WTC11 (cell line): ENCODE measurements at regions not wholly inside any gene's neighbourhood (a gene's known extent, or its start where the extent isn't known, plus 50 kb on each side); places are given as distances from the start of the nearest gene placed in this dataset.

Experiments used
- ATAC-seq: fragments of 200-7000 bp; cut with Tn5 transposase; 2 replicates; pipeline ENCODE4 v1.10.0; 2021; ENCODE audit warnings: mild to moderate bottlenecking, moderate library complexity
- CTCF ChIA-PET: fragments of 300-600 bp; sonication (Branson Sonifier 250); formaldehyde crosslinking; loops from one replicate; lab custom pipeline; 2021; ENCODE audit warnings: antibody characterized with exemption; lab: Charles Lee
- POLR2A ChIA-PET: fragments of 350-600 bp; sonication (Branson Sonifier 250); formaldehyde crosslinking; loops from one replicate; lab custom pipeline; 2021; ENCODE audit warnings: antibody characterized with exemption; lab: Charles Lee
- DNase-seq: peaks from one replicate; pipeline ENCODE4 v3.0.0; 2021; ENCODE audit warnings: low spot score
- H3K27ac Mint-ChIP-seq: 2 replicates; pipeline ENCODE4 v1.8.0; 2021; ENCODE audit warnings: mixed read lengths
- H3K27me3 Mint-ChIP-seq: 2 replicates; pipeline ENCODE4 v1.8.0; 2021; ENCODE audit warnings: low read depth, mild to moderate bottlenecking, moderate library complexity, mixed read lengths
- H3K36me3 Mint-ChIP-seq: 2 replicates; pipeline ENCODE4 v1.8.0; 2021; ENCODE audit warnings: mixed read lengths
- H3K4me1 Mint-ChIP-seq: 2 replicates; pipeline ENCODE4 v1.8.0; 2022; ENCODE audit warnings: mixed read lengths
- H3K4me3 Mint-ChIP-seq: 2 replicates; pipeline ENCODE4 v1.8.0; 2021; ENCODE audit warnings: mild to moderate bottlenecking, moderate library complexity, mixed read lengths
- H3K9me3 Mint-ChIP-seq: 2 replicates; pipeline ENCODE4 v1.8.0; 2021; ENCODE audit warnings: mixed read lengths
- ELF4 ChIP-seq: sonication (generic); formaldehyde crosslinking; IDR thresholded peaks from 2 replicates; pipeline ENCODE4 v1.8.1; 2022; ENCODE audit warnings: low read depth, mild to moderate bottlenecking, moderate library complexity, missing genetic modification reagents
- FOXK1 ChIP-seq: sonication (generic); formaldehyde crosslinking; IDR thresholded peaks from 2 replicates; pipeline ENCODE4 v1.8.0; 2022; ENCODE audit warnings: mild to moderate bottlenecking, moderate library complexity, missing genetic modification reagents
- HMGA2 ChIP-seq: fragments of 250-450 bp; sonication (Bioruptor Pico); IDR thresholded peaks from 2 replicates; pipeline ENCODE4 v1.4.0; 2021; ENCODE audit warnings: mild to moderate bottlenecking, moderate library complexity
- JUN ChIP-seq: sonication (generic); formaldehyde crosslinking; IDR thresholded peaks from 2 replicates; pipeline ENCODE4 v1.8.0; 2023; ENCODE audit warnings: mild to moderate bottlenecking, missing genetic modification reagents
- NR1H2 ChIP-seq: sonication (generic); formaldehyde crosslinking; IDR thresholded peaks from 2 replicates; pipeline ENCODE4 v1.9.0; 2021; ENCODE audit warnings: mild to moderate bottlenecking, moderate library complexity, missing genetic modification reagents
- NR2C2 ChIP-seq: sonication (generic); formaldehyde crosslinking; IDR thresholded peaks from 2 replicates; pipeline ENCODE4 v1.8.0; 2022; ENCODE audit warnings: mild to moderate bottlenecking, missing genetic modification reagents
- NR3C1 ChIP-seq: sonication (generic); formaldehyde crosslinking; conservative IDR thresholded peaks from 2 replicates; pipeline ENCODE4 v1.8.1; 2023; ENCODE audit warnings: low read depth, mild to moderate bottlenecking, missing genetic modification reagents
- PRRX2 ChIP-seq: fragments of 250-450 bp; sonication (Bioruptor Pico); IDR thresholded peaks from 2 replicates; pipeline ENCODE4 v1.8.0; 2021; ENCODE audit warnings: mild to moderate bottlenecking
- RORB ChIP-seq: fragments of 250-450 bp; sonication (Bioruptor Pico); IDR thresholded peaks from 2 replicates; pipeline ENCODE4 v1.9.0; 2021; ENCODE audit warnings: mild to moderate bottlenecking
- SMAD3 ChIP-seq: sonication (generic); formaldehyde crosslinking; IDR thresholded peaks from 2 replicates; pipeline ENCODE4 v1.8.0; 2022; ENCODE audit warnings: missing genetic modification reagents, mild to moderate bottlenecking, borderline replicate concordance
- SOX15 ChIP-seq: fragments of 250-450 bp; sonication (Bioruptor Pico); IDR thresholded peaks from 2 replicates; pipeline ENCODE4 v1.9.0; 2021; ENCODE audit warnings: mild to moderate bottlenecking
- TCF7 ChIP-seq: sonication (generic); formaldehyde crosslinking; IDR thresholded peaks from 2 replicates; pipeline ENCODE4 v1.8.0; 2022; ENCODE audit warnings: mild to moderate bottlenecking, low read depth, missing genetic modification reagents, moderate library complexity
- ZBTB21 ChIP-seq: sonication (generic); formaldehyde crosslinking; IDR thresholded peaks from 2 replicates; pipeline ENCODE4 v1.8.1; 2023; ENCODE audit warnings: mild to moderate bottlenecking, missing genetic modification reagents, borderline replicate concordance
- ZNF138 ChIP-seq: sonication (generic); formaldehyde crosslinking; conservative IDR thresholded peaks from 2 replicates; pipeline ENCODE4 v1.8.1; 2022; ENCODE audit warnings: mild to moderate bottlenecking, moderate library complexity, missing genetic modification reagents
- ZNF232 ChIP-seq: sonication (generic); formaldehyde crosslinking; IDR thresholded peaks from 2 replicates; pipeline ENCODE4 v1.8.0; 2022; ENCODE audit warnings: mild to moderate bottlenecking, missing genetic modification reagents
- ZNF396 ChIP-seq: fragments of 250-450 bp; sonication (Bioruptor Pico); IDR thresholded peaks from 2 replicates; pipeline ENCODE4 v1.8.0; 2021; ENCODE audit warnings: mild to moderate bottlenecking, moderate library complexity, borderline replicate concordance
- ZNF416 ChIP-seq: fragments of 250-450 bp; sonication (Bioruptor Pico); IDR thresholded peaks from 2 replicates; pipeline ENCODE4 v1.9.0; 2021; ENCODE audit warnings: mild to moderate bottlenecking, inconsistent platforms
- TF ChIP-seq, protein P1 (sequence below): sonication (generic); formaldehyde crosslinking; IDR thresholded peaks from 2 replicates; pipeline ENCODE4 v1.8.1; 2023; ENCODE audit warnings: mild to moderate bottlenecking, missing genetic modification reagents
- TF ChIP-seq, protein P2 (sequence below): fragments of 250-450 bp; sonication (Bioruptor Pico); IDR thresholded peaks from 2 replicates; pipeline ENCODE4 v1.8.0; 2021; ENCODE audit warnings: mild to moderate bottlenecking
- TF ChIP-seq, protein P3 (sequence below): sonication (generic); formaldehyde crosslinking; IDR thresholded peaks from 2 replicates; pipeline ENCODE4 v1.8.0; 2023; ENCODE audit warnings: missing genetic modification reagents
- TF ChIP-seq, protein P4 (sequence below): sonication (generic); formaldehyde crosslinking; conservative IDR thresholded peaks from 2 replicates; pipeline ENCODE4 v1.8.1; 2023; ENCODE audit warnings: mild to moderate bottlenecking, low read depth, missing genetic modification reagents, moderate library complexity
- TF ChIP-seq, protein P5 (sequence below): sonication (generic); formaldehyde crosslinking; IDR thresholded peaks from 2 replicates; pipeline ENCODE4 v1.8.0; 2022; ENCODE audit warnings: missing genetic modification reagents
- TF ChIP-seq, protein P6 (sequence below): fragments of 250-450 bp; sonication (Bioruptor Pico); IDR thresholded peaks from 2 replicates; pipeline ENCODE4 v2.1.2; 2022; ENCODE audit warnings: mild to moderate bottlenecking, moderate library complexity
- TF ChIP-seq, protein P7 (sequence below): sonication (generic); formaldehyde crosslinking; IDR thresholded peaks from 2 replicates; pipeline ENCODE4 v1.8.0; 2022; ENCODE audit warnings: mild to moderate bottlenecking, missing genetic modification reagents
- TF ChIP-seq, protein P8 (sequence below): fragments of 250-450 bp; sonication (Bioruptor Pico); IDR thresholded peaks from 2 replicates; pipeline ENCODE4 v1.9.0; 2021; ENCODE audit warnings: moderate library complexity, mild to moderate bottlenecking, inconsistent platforms, borderline replicate concordance
- TF ChIP-seq, protein P9 (sequence below): sonication (generic); formaldehyde crosslinking; IDR thresholded peaks from 2 replicates; pipeline ENCODE4 v1.8.1; 2023; ENCODE audit warnings: mild to moderate bottlenecking, missing genetic modification reagents, moderate library complexity

DNA sequence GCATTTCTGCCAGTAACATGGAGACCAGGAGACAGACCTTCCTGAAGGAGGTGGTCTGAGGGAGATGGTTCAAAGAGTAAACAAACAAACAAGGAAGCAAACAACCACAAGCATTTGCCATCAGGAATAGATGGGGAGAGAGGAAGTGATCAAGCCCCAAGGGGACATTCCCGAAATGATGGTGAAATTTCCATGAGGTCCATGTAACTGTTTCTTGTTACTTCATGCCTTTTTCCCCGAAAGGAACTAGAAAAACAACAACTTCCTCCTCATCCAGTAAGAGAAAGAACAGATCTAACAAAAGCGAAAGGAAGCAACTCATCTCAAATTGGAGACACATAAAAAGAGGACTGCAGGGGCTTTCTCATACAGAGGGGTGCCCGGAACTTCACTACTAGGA is 152.5 kb upstream of the ZNF32 start (continued):
- TF ChIP-seq ZNF416 (CRISPR knock-in tag) (no peak), FOXK1 (no peak), RORB (CRISPR knock-in tag) (no peak), SOX15 (CRISPR knock-in tag) (no peak), TCF7 (CRISPR knock-in tag) (no peak), PRRX2 (CRISPR knock-in tag) (no peak), ELF4 (CRISPR knock-in tag) (no peak), ZNF138 (CRISPR knock-in tag) (no peak), SMAD3 (CRISPR knock-in tag) (no peak), NR1H2 (no peak)
- TF ChIP-seq, protein P1, sequence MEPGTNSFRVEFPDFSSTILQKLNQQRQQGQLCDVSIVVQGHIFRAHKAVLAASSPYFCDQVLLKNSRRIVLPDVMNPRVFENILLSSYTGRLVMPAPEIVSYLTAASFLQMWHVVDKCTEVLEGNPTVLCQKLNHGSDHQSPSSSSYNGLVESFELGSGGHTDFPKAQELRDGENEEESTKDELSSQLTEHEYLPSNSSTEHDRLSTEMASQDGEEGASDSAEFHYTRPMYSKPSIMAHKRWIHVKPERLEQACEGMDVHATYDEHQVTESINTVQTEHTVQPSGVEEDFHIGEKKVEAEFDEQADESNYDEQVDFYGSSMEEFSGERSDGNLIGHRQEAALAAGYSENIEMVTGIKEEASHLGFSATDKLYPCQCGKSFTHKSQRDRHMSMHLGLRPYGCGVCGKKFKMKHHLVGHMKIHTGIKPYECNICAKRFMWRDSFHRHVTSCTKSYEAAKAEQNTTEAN (CRISPR knock-in tag) = no peak
- TF ChIP-seq, protein P2, sequence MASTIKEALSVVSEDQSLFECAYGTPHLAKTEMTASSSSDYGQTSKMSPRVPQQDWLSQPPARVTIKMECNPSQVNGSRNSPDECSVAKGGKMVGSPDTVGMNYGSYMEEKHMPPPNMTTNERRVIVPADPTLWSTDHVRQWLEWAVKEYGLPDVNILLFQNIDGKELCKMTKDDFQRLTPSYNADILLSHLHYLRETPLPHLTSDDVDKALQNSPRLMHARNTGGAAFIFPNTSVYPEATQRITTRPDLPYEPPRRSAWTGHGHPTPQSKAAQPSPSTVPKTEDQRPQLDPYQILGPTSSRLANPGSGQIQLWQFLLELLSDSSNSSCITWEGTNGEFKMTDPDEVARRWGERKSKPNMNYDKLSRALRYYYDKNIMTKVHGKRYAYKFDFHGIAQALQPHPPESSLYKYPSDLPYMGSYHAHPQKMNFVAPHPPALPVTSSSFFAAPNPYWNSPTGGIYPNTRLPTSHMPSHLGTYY (CRISPR knock-in tag) = no peak
- TF ChIP-seq, protein P3, sequence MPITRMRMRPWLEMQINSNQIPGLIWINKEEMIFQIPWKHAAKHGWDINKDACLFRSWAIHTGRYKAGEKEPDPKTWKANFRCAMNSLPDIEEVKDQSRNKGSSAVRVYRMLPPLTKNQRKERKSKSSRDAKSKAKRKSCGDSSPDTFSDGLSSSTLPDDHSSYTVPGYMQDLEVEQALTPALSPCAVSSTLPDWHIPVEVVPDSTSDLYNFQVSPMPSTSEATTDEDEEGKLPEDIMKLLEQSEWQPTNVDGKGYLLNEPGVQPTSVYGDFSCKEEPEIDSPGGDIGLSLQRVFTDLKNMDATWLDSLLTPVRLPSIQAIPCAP (CRISPR knock-in tag) = no peak

DNA sequence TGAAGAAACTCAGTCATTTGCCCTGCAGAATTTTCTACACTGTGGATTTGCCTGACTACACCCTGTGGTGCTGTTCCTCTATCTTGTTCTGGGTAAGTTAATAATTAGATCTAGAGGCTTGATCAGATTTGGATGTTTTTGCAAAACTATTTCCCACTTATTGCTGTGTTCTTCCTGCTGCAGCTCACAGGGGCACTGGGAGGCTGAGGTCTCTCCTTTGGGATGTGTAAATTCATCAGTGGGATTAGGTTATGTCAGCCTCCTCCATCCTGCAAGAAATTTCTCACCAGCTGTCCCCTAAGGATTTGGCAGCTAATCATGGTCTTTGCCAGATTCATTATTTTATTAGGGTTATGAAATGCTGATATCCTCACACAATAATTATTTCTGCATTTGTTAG is 148.1 kb upstream of the ZNF32 start:
- CTCF ChIA-PET = no interaction called here
- Mint-ChIP-seq H3K27ac (no peak overlapping the region), H3K4me3 (no peak overlapping the region), H3K36me3 (no peaks in the 10 kb centered on the region), H3K4me1 (no peaks in the 10 kb centered on the region), H3K27me3 (no peaks in the 10 kb centered on the region), H3K9me3 (no peaks in the 10 kb centered on the region)
- POLR2A ChIA-PET = interaction anchor here (0.7 kb wide), 1 partner anchor 12 kb away, joined by 4 read pairs; no protein-coding TSS in a partner anchor
- ATAC-seq (no peak), DNase-seq (no peak)
- TF ChIP-seq NR2C2 (no peak), ZNF232 (no peak), NR3C1 (no peak), ZNF396 (CRISPR knock-in tag) (no peak), JUN (CRISPR knock-in tag) (no peak), HMGA2 (CRISPR knock-in tag) (no peak), SOX15 (CRISPR knock-in tag) (no peak), ZBTB21 (CRISPR knock-in tag) (no peak), ZNF138 (CRISPR knock-in tag) (no peak)
- TF ChIP-seq, protein P4, sequence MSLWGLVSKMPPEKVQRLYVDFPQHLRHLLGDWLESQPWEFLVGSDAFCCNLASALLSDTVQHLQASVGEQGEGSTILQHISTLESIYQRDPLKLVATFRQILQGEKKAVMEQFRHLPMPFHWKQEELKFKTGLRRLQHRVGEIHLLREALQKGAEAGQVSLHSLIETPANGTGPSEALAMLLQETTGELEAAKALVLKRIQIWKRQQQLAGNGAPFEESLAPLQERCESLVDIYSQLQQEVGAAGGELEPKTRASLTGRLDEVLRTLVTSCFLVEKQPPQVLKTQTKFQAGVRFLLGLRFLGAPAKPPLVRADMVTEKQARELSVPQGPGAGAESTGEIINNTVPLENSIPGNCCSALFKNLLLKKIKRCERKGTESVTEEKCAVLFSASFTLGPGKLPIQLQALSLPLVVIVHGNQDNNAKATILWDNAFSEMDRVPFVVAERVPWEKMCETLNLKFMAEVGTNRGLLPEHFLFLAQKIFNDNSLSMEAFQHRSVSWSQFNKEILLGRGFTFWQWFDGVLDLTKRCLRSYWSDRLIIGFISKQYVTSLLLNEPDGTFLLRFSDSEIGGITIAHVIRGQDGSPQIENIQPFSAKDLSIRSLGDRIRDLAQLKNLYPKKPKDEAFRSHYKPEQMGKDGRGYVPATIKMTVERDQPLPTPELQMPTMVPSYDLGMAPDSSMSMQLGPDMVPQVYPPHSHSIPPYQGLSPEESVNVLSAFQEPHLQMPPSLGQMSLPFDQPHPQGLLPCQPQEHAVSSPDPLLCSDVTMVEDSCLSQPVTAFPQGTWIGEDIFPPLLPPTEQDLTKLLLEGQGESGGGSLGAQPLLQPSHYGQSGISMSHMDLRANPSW (CRISPR knock-in tag) = no peak
- TF ChIP-seq, protein P5, sequence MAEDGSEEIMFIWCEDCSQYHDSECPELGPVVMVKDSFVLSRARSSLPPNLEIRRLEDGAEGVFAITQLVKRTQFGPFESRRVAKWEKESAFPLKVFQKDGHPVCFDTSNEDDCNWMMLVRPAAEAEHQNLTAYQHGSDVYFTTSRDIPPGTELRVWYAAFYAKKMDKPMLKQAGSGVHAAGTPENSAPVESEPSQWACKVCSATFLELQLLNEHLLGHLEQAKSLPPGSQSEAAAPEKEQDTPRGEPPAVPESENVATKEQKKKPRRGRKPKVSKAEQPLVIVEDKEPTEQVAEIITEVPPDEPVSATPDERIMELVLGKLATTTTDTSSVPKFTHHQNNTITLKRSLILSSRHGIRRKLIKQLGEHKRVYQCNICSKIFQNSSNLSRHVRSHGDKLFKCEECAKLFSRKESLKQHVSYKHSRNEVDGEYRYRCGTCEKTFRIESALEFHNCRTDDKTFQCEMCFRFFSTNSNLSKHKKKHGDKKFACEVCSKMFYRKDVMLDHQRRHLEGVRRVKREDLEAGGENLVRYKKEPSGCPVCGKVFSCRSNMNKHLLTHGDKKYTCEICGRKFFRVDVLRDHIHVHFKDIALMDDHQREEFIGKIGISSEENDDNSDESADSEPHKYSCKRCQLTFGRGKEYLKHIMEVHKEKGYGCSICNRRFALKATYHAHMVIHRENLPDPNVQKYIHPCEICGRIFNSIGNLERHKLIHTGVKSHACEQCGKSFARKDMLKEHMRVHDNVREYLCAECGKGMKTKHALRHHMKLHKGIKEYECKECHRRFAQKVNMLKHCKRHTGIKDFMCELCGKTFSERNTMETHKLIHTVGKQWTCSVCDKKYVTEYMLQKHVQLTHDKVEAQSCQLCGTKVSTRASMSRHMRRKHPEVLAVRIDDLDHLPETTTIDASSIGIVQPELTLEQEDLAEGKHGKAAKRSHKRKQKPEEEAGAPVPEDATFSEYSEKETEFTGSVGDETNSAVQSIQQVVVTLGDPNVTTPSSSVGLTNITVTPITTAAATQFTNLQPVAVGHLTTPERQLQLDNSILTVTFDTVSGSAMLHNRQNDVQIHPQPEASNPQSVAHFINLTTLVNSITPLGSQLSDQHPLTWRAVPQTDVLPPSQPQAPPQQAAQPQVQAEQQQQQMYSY (CRISPR knock-in tag) = no peak
- TF ChIP-seq, protein P6, sequence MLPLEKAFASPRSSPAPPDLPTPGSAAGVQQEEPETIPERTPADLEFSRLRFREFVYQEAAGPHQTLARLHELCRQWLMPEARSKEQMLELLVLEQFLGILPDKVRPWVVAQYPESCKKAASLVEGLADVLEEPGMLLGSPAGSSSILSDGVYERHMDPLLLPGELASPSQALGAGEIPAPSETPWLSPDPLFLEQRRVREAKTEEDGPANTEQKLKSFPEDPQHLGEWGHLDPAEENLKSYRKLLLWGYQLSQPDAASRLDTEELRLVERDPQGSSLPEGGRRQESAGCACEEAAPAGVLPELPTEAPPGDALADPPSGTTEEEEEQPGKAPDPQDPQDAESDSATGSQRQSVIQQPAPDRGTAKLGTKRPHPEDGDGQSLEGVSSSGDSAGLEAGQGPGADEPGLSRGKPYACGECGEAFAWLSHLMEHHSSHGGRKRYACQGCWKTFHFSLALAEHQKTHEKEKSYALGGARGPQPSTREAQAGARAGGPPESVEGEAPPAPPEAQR (CRISPR knock-in tag) = no peak
- TF ChIP-seq, protein P7, sequence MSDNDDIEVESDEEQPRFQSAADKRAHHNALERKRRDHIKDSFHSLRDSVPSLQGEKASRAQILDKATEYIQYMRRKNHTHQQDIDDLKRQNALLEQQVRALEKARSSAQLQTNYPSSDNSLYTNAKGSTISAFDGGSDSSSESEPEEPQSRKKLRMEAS (CRISPR knock-in tag) = no peak
- TF ChIP-seq, protein P8, sequence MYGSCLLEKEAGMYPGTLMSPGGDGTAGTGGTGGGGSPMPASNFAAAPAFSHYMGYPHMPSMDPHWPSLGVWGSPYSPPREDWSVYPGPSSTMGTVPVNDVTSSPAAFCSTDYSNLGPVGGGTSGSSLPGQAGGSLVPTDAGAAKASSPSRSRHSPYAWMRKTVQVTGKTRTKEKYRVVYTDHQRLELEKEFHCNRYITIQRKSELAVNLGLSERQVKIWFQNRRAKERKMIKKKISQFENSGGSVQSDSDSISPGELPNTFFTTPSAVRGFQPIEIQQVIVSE (CRISPR knock-in tag) = no peak
- TF ChIP-seq, protein P9, sequence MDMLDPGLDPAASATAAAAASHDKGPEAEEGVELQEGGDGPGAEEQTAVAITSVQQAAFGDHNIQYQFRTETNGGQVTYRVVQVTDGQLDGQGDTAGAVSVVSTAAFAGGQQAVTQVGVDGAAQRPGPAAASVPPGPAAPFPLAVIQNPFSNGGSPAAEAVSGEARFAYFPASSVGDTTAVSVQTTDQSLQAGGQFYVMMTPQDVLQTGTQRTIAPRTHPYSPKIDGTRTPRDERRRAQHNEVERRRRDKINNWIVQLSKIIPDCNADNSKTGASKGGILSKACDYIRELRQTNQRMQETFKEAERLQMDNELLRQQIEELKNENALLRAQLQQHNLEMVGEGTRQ (CRISPR knock-in tag) = no peak
